Effector memory CD4-positive, alpha-beta T cell (primary cell): ENCODE measurements at regions not wholly inside any gene's neighbourhood (a gene's known extent, or its start where the extent isn't known, plus 50 kb on each side); places are given as distances from the start of the nearest gene placed in this dataset.

ENCODE experiments used
- DNase-seq, 3 donors: peaks; one replicate each; pipeline ENCODE4 v3.0.0-alpha.2; 2020
- H3K27ac ChIP-seq: 2 replicates; pipeline ENCODE4 v1.7.0; 2013; ENCODE audit warnings: mild to moderate bottlenecking, low read length, moderate library complexity; ENCODE audit not compliant: insufficient read depth, poor library complexity, severe bottlenecking
- H3K27me3 ChIP-seq: replicated peaks from 2 replicates; pipeline ENCODE4 v1.7.0; 2013; ENCODE audit warnings: mild to moderate bottlenecking, low read length; ENCODE audit not compliant: insufficient read depth, control insufficient read depth, poor library complexity, severe bottlenecking
- H3K36me3 ChIP-seq: 2 replicates; pipeline ENCODE4 v1.7.0; 2013; ENCODE audit warnings: mild to moderate bottlenecking, low read length, moderate library complexity; ENCODE audit not compliant: control insufficient read depth, insufficient read depth
- H3K4me1 ChIP-seq: 2 replicates; pipeline ENCODE4 v1.7.0; 2013; ENCODE audit warnings: low read length, mild to moderate bottlenecking; ENCODE audit not compliant: control insufficient read depth, insufficient read depth, poor library complexity, severe bottlenecking
- H3K4me3 ChIP-seq: 2 replicates; pipeline ENCODE4 v1.7.0; 2013; ENCODE audit warnings: low read length, low read depth, mild to moderate bottlenecking; ENCODE audit not compliant: insufficient read depth, poor library complexity, severe bottlenecking
- H3K9me3 ChIP-seq: 2 replicates; pipeline ENCODE4 v1.7.0; 2013; ENCODE audit warnings: mild to moderate bottlenecking, low read length, moderate library complexity; ENCODE audit not compliant: control insufficient read depth

GRCh38 chr4:85221606-85222005 is 253.3 kb upstream of the ARHGAP24 start:
- no peak overlapping the region for H3K27ac ChIP-seq
- H3K4me1 ChIP-seq, result no peaks in the 10 kb centered on the region
- no peaks in the 10 kb centered on the region for H3K27me3 ChIP-seq
- DNase-seq, result no peak
- H3K36me3 ChIP-seq, result no peaks in the 10 kb centered on the region
- no peak overlapping the region for H3K4me3 ChIP-seq
- no peaks in the 10 kb centered on the region for H3K9me3 ChIP-seq

GRCh38 chr4:85222561-85222960 is 252.4 kb upstream of the ARHGAP24 start:
- DNase-seq, result no peak
- Histone ChIP-seq H3K27ac (no peak overlapping the region), H3K9me3 (no peaks in the 10 kb centered on the region), H3K4me1 (no peaks in the 10 kb centered on the region), H3K36me3 (no peaks in the 10 kb centered on the region), H3K4me3 (no peak overlapping the region), H3K27me3 (no peaks in the 10 kb centered on the region)

GRCh38 chr4:85228264-85228663 is 246.7 kb upstream of the ARHGAP24 start:
- Histone ChIP-seq H3K4me3 (no peak overlapping the region), H3K9me3 (no peaks in the 10 kb centered on the region), H3K36me3 (no peaks in the 10 kb centered on the region), H3K4me1 (no peaks in the 10 kb centered on the region), H3K27me3 (no peaks in the 10 kb centered on the region), H3K27ac (no peak overlapping the region)
- no peak for DNase-seq

- DNase-seq, result no peak
- Histone ChIP-seq H3K4me1 (no peaks in the 10 kb centered on the region), H3K27ac (no peak overlapping the region), H3K36me3 (no peaks in the 10 kb centered on the region), H3K27me3 (no peaks in the 10 kb centered on the region), H3K4me3 (no peak overlapping the region), H3K9me3 (no peaks in the 10 kb centered on the region)
Measured at GRCh38 chr4:85233516-85233915, 241.4 kb upstream of the ARHGAP24 start.

GRCh38 chr4:85243857-85244256 is 231.1 kb upstream of the ARHGAP24 start:
- DNase-seq, result no peak
- H3K4me1 ChIP-seq, result no peaks in the 10 kb centered on the region
- H3K36me3 ChIP-seq, result no peaks in the 10 kb centered on the region
- H3K27ac ChIP-seq, result no peak overlapping the region
- H3K9me3 ChIP-seq, result no peaks in the 10 kb centered on the region
- H3K4me3 ChIP-seq, result no peak overlapping the region
- H3K27me3 ChIP-seq, result no peaks in the 10 kb centered on the region

- no peak for DNase-seq
- Histone ChIP-seq H3K4me1 (no peaks in the 10 kb centered on the region), H3K27me3 (no peaks in the 10 kb centered on the region), H3K9me3 (no peaks in the 10 kb centered on the region), H3K4me3 (no peak overlapping the region), H3K36me3 (no peaks in the 10 kb centered on the region), H3K27ac (no peak overlapping the region)
Measured at GRCh38 chr4:85244638-85245037, 230.3 kb upstream of the ARHGAP24 start.

GRCh38 chr4:85246055-85246454 is 228.9 kb upstream of the ARHGAP24 start:
- no peaks in the 10 kb centered on the region for H3K4me1 ChIP-seq
- H3K4me3 ChIP-seq, result no peak overlapping the region
- H3K27ac ChIP-seq, result no peak overlapping the region
- no peaks in the 10 kb centered on the region for H3K36me3 ChIP-seq
- H3K27me3 ChIP-seq, result no peaks in the 10 kb centered on the region
- DNase-seq, result no peak
- H3K9me3 ChIP-seq, result no peaks in the 10 kb centered on the region

DNA sequence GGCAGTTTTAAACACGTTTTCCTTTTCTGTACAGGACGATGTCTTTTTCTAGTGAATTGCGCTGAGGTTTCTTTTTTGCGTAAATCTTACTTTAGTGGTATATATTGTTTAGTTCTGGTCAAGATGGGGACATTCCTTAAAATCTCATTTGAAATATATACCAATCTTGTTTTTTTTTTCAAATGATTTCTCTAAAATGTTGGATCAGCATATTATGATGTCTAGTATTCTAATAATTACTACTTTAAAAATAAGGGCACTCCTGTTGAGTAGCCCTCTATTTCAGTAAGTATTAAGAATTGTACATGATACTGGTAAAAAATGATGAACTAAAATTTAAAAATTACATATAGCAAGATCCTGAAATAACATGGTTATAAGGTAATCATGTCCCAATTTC is 224.1 kb upstream of the ARHGAP24 start:
- Histone ChIP-seq H3K36me3 (no peaks in the 10 kb centered on the region), H3K9me3 (no peaks in the 10 kb centered on the region)
- DNase-seq, result no peak

DNA sequence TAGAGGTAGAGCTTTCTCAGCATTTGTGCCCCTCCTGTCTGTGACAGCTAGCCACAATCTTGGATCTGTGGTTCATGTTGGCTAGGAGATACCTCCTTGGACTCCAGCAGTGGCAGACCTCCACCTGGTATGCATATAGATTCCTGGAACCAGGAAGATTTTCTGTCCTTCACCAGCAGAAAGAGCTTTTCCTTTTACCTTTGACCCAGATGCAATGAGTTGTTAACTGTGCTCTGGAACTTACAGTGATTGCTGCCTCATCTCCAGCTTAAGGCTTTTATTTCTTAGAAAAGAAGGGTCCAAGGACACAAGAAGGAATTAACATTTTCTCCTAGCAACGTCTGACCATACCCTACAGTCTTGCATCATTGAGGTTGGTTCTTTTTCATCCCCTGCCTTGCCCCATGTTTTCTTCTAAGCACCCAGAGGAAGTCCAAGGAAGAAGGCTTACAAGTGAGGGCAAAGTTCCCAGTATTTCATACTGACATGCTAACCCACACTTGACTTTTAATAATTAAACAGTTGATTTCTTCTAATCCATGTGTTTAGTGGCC is 217.1 kb upstream of the ARHGAP24 start:
- no peak for DNase-seq
- Histone ChIP-seq H3K27me3 (no peaks in the 10 kb centered on the region), H3K9me3 (no peaks in the 10 kb centered on the region), H3K36me3 (no peaks in the 10 kb centered on the region), H3K4me3 (no peak overlapping the region), H3K27ac (no peak overlapping the region), H3K4me1 (no peaks in the 10 kb centered on the region)

More for the DNA sequence above, 224.1 kb upstream of the ARHGAP24 start:
- no peak overlapping the region for H3K4me3 ChIP-seq
- H3K27ac ChIP-seq, result no peak overlapping the region
- no peaks in the 10 kb centered on the region for H3K4me1 ChIP-seq
- H3K27me3 ChIP-seq, result no peaks in the 10 kb centered on the region

- no peak for DNase-seq
- H3K27me3 ChIP-seq, result no peaks in the 10 kb centered on the region
Measured at GRCh38 chr4:85260064-85260463, 214.9 kb upstream of the ARHGAP24 start.

More at GRCh38 chr4:85260064-85260463, 214.9 kb upstream of the ARHGAP24 start:
- H3K27ac ChIP-seq, result no peak overlapping the region
- H3K4me1 ChIP-seq, result no peaks in the 10 kb centered on the region
- H3K4me3 ChIP-seq, result no peak overlapping the region
- H3K36me3 ChIP-seq, result no peaks in the 10 kb centered on the region
- no peaks in the 10 kb centered on the region for H3K9me3 ChIP-seq
